Activated naive CD8-positive, alpha-beta T cell treated with anti-CD3 and anti-CD28 coated beads, Interleukin-2, amount 10 ng/mL, durations not matched to agents 7 days and 5 days (primary cell): ENCODE measurements at regions not wholly inside any gene's neighbourhood (a gene's known extent, or its start where the extent isn't known, plus 50 kb on each side); places are given as distances from the start of the nearest gene placed in this dataset.

Experiments
- ATAC-seq: fragments of 150-1000 bp; cut with Tn5 transposase; one replicate; pipeline ENCODE4 v1.10.0; 2021; ENCODE audit warnings: low read depth, moderate library complexity
- POLR2A ChIA-PET: fragments of 350-600 bp; sonication (Branson Sonifier 250); formaldehyde crosslinking; loops from one replicate; lab custom pipeline; 2021; ENCODE audit warnings: antibody characterized with exemption; lab: Charles Lee
- DNase-seq: peaks from one replicate; pipeline ENCODE4 v3.0.0; 2021
- H3K27ac Mint-ChIP-seq: one replicate; pipeline ENCODE4 v1.8.0; 2022; ENCODE audit warnings: mild to moderate bottlenecking, mixed read lengths
- H3K27me3 Mint-ChIP-seq: one replicate; pipeline ENCODE4 v1.8.0; 2022; ENCODE audit warnings: mild to moderate bottlenecking, moderate library complexity, mixed read lengths
- H3K36me3 Mint-ChIP-seq: one replicate; pipeline ENCODE4 v1.8.0; 2021; ENCODE audit warnings: mild to moderate bottlenecking, mixed read lengths
- H3K4me1 Mint-ChIP-seq: one replicate; pipeline ENCODE4 v1.8.0; 2021; ENCODE audit warnings: mixed read lengths
- H3K4me3 Mint-ChIP-seq: one replicate; pipeline ENCODE4 v1.8.0; 2022; ENCODE audit warnings: mild to moderate bottlenecking, moderate library complexity, mixed read lengths
- H3K9me3 Mint-ChIP-seq: one replicate; pipeline ENCODE4 v1.8.0; 2021; ENCODE audit warnings: mixed read lengths

DNA sequence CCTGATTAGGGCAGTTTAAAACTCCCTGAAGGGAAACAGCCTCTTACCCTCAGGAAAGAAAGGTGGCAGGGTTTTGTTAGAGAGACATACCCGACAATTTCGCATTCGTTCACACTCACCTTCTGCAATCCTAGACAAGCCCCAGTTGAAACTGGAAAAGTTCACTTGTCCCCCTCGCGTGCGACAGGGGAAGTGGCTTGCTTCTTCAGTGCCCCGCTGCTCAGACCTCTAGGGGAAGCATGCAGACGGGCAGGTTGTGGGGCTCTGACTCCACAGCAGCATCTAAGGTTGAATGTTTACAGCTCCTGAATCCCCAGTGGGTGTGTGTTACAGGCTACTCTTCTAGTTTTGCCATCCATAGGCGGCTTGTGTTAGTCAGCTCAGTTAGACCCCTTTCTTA, 575.7 kb upstream of the ACO1 start:
- Mint-ChIP-seq H3K27ac (no peak overlapping the region), H3K27me3 (peaks cover 23% of the 10 kb centered on the region), H3K4me3 (no peak overlapping the region), H3K4me1 (no peaks in the 10 kb centered on the region), H3K9me3 (no peaks in the 10 kb centered on the region), H3K36me3 (no peaks in the 10 kb centered on the region)
- ATAC-seq (no peak), DNase-seq (no peak)
- POLR2A ChIA-PET, result no interaction called here

DNA sequence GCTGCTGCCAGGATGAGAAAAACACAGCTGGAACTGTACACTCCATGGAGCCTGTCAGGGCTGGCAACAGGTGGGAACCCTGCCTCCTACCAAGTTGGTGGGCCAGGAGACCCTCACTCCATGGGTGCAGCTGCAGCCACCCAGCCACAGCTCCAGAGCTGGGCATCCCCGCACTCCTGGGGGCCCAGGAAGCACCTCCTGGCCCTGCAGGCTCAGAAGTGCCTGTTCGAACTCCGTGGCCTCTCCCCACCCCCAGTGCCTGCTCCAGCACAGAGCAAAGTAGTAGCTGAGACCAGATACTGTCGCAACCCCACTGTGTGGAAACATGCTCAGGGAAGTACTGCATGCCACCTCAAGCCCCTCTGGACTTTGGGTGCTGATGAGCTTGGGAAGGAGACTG, 564.0 kb upstream of the ACO1 start:
- DNase-seq (no peak), ATAC-seq (no peak)
- H3K36me3 Mint-ChIP-seq, result no peaks in the 10 kb centered on the region
- no peak overlapping the region for H3K4me3 Mint-ChIP-seq
- no peaks in the 10 kb centered on the region for H3K9me3 Mint-ChIP-seq
- no peaks in the 10 kb centered on the region for H3K27me3 Mint-ChIP-seq
- POLR2A ChIA-PET, result no interaction called here
- H3K27ac Mint-ChIP-seq, result no peak overlapping the region
- H3K4me1 Mint-ChIP-seq, result no peaks in the 10 kb centered on the region

- POLR2A ChIA-PET, result no interaction called here
- Mint-ChIP-seq H3K4me3 (no peak overlapping the region), H3K9me3 (no peaks in the 10 kb centered on the region), H3K4me1 (no peaks in the 10 kb centered on the region), H3K27ac (no peak overlapping the region), H3K27me3 (no peaks in the 10 kb centered on the region), H3K36me3 (no peaks in the 10 kb centered on the region)
- DNase-seq (no peak), ATAC-seq (no peak)
These were observed 562.9 kb upstream of the ACO1 start for GRCh38 chr9:31821583-31821982.

GRCh38 chr9:31823365-31823764, 561.1 kb upstream of the ACO1 start:
- ATAC-seq, result no peak
- Mint-ChIP-seq H3K9me3 (no peaks in the 10 kb centered on the region), H3K4me3 (no peak overlapping the region), H3K4me1 (no peaks in the 10 kb centered on the region), H3K36me3 (no peaks in the 10 kb centered on the region), H3K27me3 (no peaks in the 10 kb centered on the region), H3K27ac (no peak overlapping the region)
- no peak for DNase-seq
- POLR2A ChIA-PET, result no interaction called here

- POLR2A ChIA-PET, result no interaction called here
- DNase-seq, result no peak
- no peaks in the 10 kb centered on the region for H3K36me3 Mint-ChIP-seq
- no peaks in the 10 kb centered on the region for H3K27me3 Mint-ChIP-seq
- H3K27ac Mint-ChIP-seq, result no peak overlapping the region
- H3K4me1 Mint-ChIP-seq, result no peaks in the 10 kb centered on the region
- no peak overlapping the region for H3K4me3 Mint-ChIP-seq
- no peak for ATAC-seq
- H3K9me3 Mint-ChIP-seq, result no peaks in the 10 kb centered on the region
These were observed 559.6 kb upstream of the ACO1 start for GRCh38 chr9:31824860-31825259.

- H3K4me1 Mint-ChIP-seq, result no peaks in the 10 kb centered on the region
- DNase-seq (no peak), ATAC-seq (no peak)
- no peaks in the 10 kb centered on the region for H3K27me3 Mint-ChIP-seq
- POLR2A ChIA-PET, result no interaction called here
- no peak overlapping the region for H3K27ac Mint-ChIP-seq
- no peak overlapping the region for H3K4me3 Mint-ChIP-seq
- H3K36me3 Mint-ChIP-seq, result no peaks in the 10 kb centered on the region
- no peaks in the 10 kb centered on the region for H3K9me3 Mint-ChIP-seq
These were observed 547.2 kb upstream of the ACO1 start for GRCh38 chr9:31837211-31837610.

- H3K27ac Mint-ChIP-seq, result no peak overlapping the region
- POLR2A ChIA-PET, result no interaction called here
- no peaks in the 10 kb centered on the region for H3K27me3 Mint-ChIP-seq
- no peak for ATAC-seq
- no peak for DNase-seq
- H3K36me3 Mint-ChIP-seq, result no peaks in the 10 kb centered on the region
- no peaks in the 10 kb centered on the region for H3K9me3 Mint-ChIP-seq
- H3K4me1 Mint-ChIP-seq, result no peaks in the 10 kb centered on the region
- H3K4me3 Mint-ChIP-seq, result no peak overlapping the region
These were observed 545.2 kb upstream of the ACO1 start for GRCh38 chr9:31839273-31839672.

DNA sequence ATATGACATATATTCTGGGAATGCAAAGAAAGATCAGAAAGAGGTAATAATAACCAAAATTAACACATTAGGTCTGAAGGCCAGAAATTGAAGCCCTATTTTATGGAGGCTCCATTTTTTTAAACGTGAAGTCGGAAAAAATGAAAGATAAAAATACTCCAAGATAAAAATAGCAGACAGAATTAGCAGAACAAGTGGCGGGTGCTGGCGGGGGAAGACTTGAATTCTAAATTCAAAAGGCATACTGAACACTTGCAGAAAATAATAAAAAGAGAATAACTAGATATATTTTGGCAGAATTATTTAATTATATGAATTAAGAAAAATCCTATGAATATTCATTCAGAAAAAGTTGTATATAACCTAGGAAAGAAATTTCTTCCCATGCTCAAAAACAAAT, 543.7 kb upstream of the ACO1 start:
- POLR2A ChIA-PET, result no interaction called here
- H3K27me3 Mint-ChIP-seq, result no peaks in the 10 kb centered on the region
- no peaks in the 10 kb centered on the region for H3K4me1 Mint-ChIP-seq
- H3K9me3 Mint-ChIP-seq, result no peaks in the 10 kb centered on the region
- no peak for DNase-seq
- ATAC-seq, result no peak
- no peak overlapping the region for H3K4me3 Mint-ChIP-seq
- H3K36me3 Mint-ChIP-seq, result no peaks in the 10 kb centered on the region
- no peak overlapping the region for H3K27ac Mint-ChIP-seq

DNA sequence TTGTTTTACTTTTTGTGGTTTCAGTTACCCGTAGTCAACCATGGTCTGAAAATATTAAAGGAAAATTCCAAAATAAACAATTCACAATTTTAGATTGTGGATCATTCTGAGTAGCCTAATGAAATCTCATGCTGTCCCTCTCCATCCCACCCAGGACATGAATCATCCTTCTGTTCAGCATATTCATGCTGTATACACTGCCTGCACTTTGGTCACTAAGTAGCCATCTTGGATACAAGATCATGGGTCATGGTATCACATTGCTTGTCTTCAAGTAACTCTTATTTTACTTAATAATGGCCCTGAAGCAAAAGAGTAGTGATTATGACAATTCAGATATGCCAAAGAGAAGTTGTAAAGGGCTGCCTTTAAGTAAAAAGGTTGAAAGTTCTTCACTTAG, 536.5 kb upstream of the ACO1 start:
- Mint-ChIP-seq H3K36me3 (no peaks in the 10 kb centered on the region), H3K4me3 (no peak overlapping the region), H3K27ac (no peak overlapping the region), H3K4me1 (peaks cover 1% of the 10 kb centered on the region), H3K9me3 (no peaks in the 10 kb centered on the region), H3K27me3 (no peaks in the 10 kb centered on the region)
- POLR2A ChIA-PET, result no interaction called here
- no peak for DNase-seq
- ATAC-seq, result no peak

DNA sequence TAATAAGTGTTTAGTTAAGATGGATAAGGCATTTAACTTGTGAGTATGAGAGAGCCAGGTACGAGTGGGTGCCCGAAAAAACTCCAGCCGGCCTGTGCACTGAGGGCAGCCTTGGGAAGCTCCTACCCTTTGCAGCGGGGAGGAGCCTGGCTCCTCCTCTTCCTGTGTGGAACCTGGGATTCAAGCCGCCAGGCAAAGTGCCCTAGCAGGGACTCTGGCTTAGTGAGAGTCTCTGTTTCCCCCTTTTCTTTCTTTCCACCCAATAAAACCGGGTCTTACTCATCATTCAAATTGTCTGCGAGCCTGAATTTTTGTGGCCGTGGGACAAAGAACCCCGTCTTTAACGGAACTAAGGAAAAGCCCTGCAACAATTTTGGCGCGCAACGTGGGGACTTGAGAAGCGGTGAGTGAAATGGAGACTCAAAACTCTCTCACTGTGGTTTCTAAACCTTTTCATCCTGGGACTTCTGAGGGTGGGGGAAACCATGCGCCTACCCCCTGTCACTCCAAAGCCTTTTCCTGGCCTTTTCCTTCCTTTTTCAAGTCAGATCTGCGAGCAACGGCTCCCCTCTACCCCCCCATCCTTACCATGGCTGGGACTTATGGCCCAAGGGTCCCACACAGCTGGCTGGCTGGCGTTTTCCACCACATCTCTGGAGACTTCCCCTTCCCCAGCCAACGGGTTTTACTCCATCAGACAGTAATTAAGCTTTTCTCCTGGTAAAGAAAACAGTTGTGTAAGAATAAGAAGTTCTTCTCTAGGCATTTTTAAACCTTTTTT, 535.7 kb upstream of the ACO1 start:
- ATAC-seq (no peak), DNase-seq (no peak)
- H3K4me1 Mint-ChIP-seq, result peaks cover 1% of the 10 kb centered on the region
- H3K9me3 Mint-ChIP-seq, result no peaks in the 10 kb centered on the region
- H3K36me3 Mint-ChIP-seq, result no peaks in the 10 kb centered on the region
- POLR2A ChIA-PET, result no interaction called here
- no peaks in the 10 kb centered on the region for H3K27me3 Mint-ChIP-seq
- no peak overlapping the region for H3K4me3 Mint-ChIP-seq
- H3K27ac Mint-ChIP-seq, result no peak overlapping the region

- ATAC-seq, result no peak
- Mint-ChIP-seq H3K27me3 (no peaks in the 10 kb centered on the region), H3K4me1 (peaks cover 3% of the 10 kb centered on the region), H3K4me3 (no peak overlapping the region), H3K36me3 (no peaks in the 10 kb centered on the region), H3K27ac (no peak overlapping the region), H3K9me3 (peaks cover 6% of the 10 kb centered on the region)
- POLR2A ChIA-PET, result no interaction called here
- DNase-seq, result no peak
These were observed 530.3 kb upstream of the ACO1 start for GRCh38 chr9:31854187-31854586.

DNA sequence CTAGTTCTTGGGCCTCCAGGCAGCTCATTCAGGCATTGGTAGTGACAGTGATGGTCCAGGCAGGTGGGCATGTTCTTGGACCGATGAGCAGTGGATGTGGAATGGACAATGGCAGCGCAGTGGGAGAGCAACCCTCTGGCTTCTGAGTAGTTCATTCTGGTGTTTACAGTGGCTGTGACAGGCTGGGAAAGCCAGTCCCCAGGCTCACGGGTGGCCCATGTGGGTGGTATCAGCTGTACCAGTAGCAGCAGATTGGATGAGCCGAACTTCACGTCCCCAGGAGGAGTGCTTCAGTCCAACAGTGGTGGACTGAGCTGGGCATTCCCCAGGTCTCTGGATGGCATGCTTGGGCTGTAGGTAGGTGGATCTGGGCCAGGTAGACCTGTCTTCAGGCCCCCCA, 515.6 kb upstream of the ACO1 start:
- H3K27ac Mint-ChIP-seq, result no peak overlapping the region
- no peaks in the 10 kb centered on the region for H3K4me1 Mint-ChIP-seq

GRCh38 chr9:31870276-31870675, 514.2 kb upstream of the ACO1 start:
- ATAC-seq, result no peak
- POLR2A ChIA-PET, result no interaction called here
- no peaks in the 10 kb centered on the region for H3K36me3 Mint-ChIP-seq

More for the DNA sequence above, 515.6 kb upstream of the ACO1 start:
- Mint-ChIP-seq H3K27me3 (no peaks in the 10 kb centered on the region), H3K9me3 (peaks cover 2% of the 10 kb centered on the region), H3K4me3 (no peak overlapping the region), H3K36me3 (no peaks in the 10 kb centered on the region)
- POLR2A ChIA-PET, result no interaction called here
- ATAC-seq (no peak), DNase-seq (no peak)

DNA sequence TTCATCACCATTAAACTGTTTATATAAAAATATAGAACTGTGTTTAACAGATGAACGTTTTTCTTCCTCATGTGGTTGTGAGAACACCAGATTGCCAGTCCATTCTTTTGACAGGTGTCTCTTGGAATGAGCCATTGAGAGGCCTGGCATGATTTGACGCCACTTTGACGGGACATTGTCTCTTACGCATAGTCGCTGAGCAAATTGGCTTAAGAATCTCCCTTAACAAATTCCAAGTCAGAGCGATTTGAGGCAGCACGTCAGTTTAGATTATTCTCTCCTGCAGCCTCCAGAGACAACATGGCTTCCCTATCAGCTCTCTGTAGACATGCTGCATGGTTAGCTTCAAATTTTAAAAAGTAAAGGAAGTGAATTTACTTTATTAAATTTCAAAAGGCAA, 510.7 kb upstream of the ACO1 start:
- no peak overlapping the region for H3K4me3 Mint-ChIP-seq
- DNase-seq (no peak), ATAC-seq (no peak)
- POLR2A ChIA-PET, result no interaction called here
- no peak overlapping the region for H3K27ac Mint-ChIP-seq
- no peaks in the 10 kb centered on the region for H3K36me3 Mint-ChIP-seq
- H3K27me3 Mint-ChIP-seq, result no peaks in the 10 kb centered on the region
- no peaks in the 10 kb centered on the region for H3K9me3 Mint-ChIP-seq
- H3K4me1 Mint-ChIP-seq, result no peaks in the 10 kb centered on the region

More at GRCh38 chr9:31870276-31870675, 514.2 kb upstream of the ACO1 start:
- Mint-ChIP-seq H3K4me1 (no peaks in the 10 kb centered on the region), H3K4me3 (no peak overlapping the region), H3K27ac (no peak overlapping the region), H3K9me3 (peaks cover 2% of the 10 kb centered on the region), H3K27me3 (no peaks in the 10 kb centered on the region)
- no peak for DNase-seq
